ENCODE measurements at regions not wholly inside any gene's neighbourhood (a gene's known extent, or its start where the extent isn't known, plus 50 kb on each side); places are given as distances from the start of the nearest gene placed in this dataset.

DNA sequence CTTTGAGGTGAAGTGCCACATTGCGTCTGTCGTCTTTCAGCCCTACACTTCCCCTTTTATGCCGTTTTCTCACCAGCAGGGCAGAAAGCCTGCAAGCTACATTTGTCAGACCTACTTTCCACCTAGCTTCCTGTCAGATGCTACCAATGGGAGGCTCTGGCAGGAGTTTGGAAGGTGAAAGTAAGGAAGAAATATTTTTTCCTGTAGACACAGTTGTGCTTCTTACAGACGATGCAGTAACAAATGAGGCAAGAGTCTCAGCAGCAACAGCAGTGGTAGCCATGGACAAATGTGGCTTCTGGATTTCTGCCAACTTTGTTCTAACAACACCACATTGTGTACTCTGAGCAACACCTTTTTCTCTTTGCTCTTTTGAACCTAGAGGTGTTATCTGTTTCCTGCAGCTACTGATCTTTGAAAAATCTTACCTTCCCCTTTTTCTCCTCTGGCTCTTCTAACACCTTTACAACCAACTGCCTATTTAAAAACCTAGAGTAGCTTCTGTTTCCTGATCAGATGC, 70.6 kb upstream of the STT3B start:
- no TSS peak for BruUV-seq (replicated peaks)
- Histone ChIP-seq H3K4me3 (replicated peaks in 1 of 3; ENCODE audit: insufficient read depth in 1 of 3, low read depth in 1 of 3, low read length in 3 of 3) (no peak overlapping the region), H3K9ac (replicated peaks; ENCODE audit: extremely low read depth, insufficient read depth, low read length) (no peak overlapping the region), H3K9me3 (replicated peaks; ENCODE audit: control insufficient read depth, insufficient read depth, low read length) (no peaks in the 10 kb centered on the region), H4K20me1 (replicated peaks; ENCODE audit: control insufficient read depth, extremely low read depth, insufficient read depth, low read length) (no peaks in the 10 kb centered on the region), H3K27me3 (ENCODE audit: control insufficient read depth in 2 of 2, insufficient read depth in 2 of 2, low read length in 2 of 2) (peaks cover 9 to 12% of the 10 kb centered on the region in 2 experiments), H3K36me3 (ENCODE audit: control insufficient read depth in 2 of 2, extremely low read depth in 1 of 2, insufficient read depth in 2 of 2, low read length in 2 of 2) (no peaks in the 10 kb centered on the region), H3K4me1 (ENCODE audit: control insufficient read depth, extremely low read depth, insufficient read depth, low read length) (no peaks in the 10 kb centered on the region), H3K79me2 (ENCODE audit: control insufficient read depth, insufficient read depth, low read length) (no peaks in the 10 kb centered on the region), H3K4me2 (ENCODE audit: insufficient read depth, low read length) (no peak overlapping the region), H3K9me1 (replicated peaks; ENCODE audit: control insufficient read depth, extremely low read depth, insufficient read depth, low read length) (no peaks in the 10 kb centered on the region), H2AFZ (ENCODE audit: low read depth, low read length) (no peak overlapping the region), H3K27ac (ENCODE audit: insufficient read depth, low read depth, low read length) (no peak overlapping the region)
- dilution Hi-C loops (cut with MboI; ENCODE audit: extremely low pct_ligation_motif_present, low sequenced_read_pairs) = no loop called here
- FAIRE-seq (no peak), DNase-seq (ENCODE audit: low read depth, low spot score) (peak; percentile 40)
- POLR2A ChIA-PET = no interaction called here
- intact Hi-C loops (cut with micrococcal nuclease) = no loop called here
- TF ChIP-seq CTCF (IDR thresholded peaks at IDR 0.05; ENCODE audit: extremely low read depth in 1 of 2, insufficient read depth in 1 of 2, low read depth in 1 of 2, low read length in 2 of 2) (no peak), JUN (IDR thresholded peaks at IDR 0.05; ENCODE audit: borderline replicate concordance, insufficient read depth, insufficient read length, low read depth) (no peak)
- CTCF ChIA-PET = interaction anchor here (0.7 kb wide), 1 partner anchor 12 kb away, joined by 4 read pairs; no protein-coding TSS in a partner anchor

GRCh38 chr3:31465999-31466398, 66.7 kb upstream of the STT3B start:
- H3K9me1 ChIP-seq (replicated peaks; ENCODE audit: control insufficient read depth, extremely low read depth, insufficient read depth, low read length) = no peaks in the 10 kb centered on the region
- CTCF ChIA-PET = no interaction called here
- H4K20me1 ChIP-seq (replicated peaks; ENCODE audit: control insufficient read depth, extremely low read depth, insufficient read depth, low read length) = no peaks in the 10 kb centered on the region
- no peak overlapping the region for H3K27ac ChIP-seq (ENCODE audit: insufficient read depth, low read depth, low read length)
- peaks cover 4 to 11% of the 10 kb centered on the region in 2 experiments for H3K27me3 ChIP-seq (ENCODE audit: control insufficient read depth in 2 of 2, insufficient read depth in 2 of 2, low read length in 2 of 2)
- BruUV-seq (replicated peaks) = no TSS peak
- H2AFZ ChIP-seq (ENCODE audit: low read depth, low read length) = no peak overlapping the region
- DNase-seq (ENCODE audit: low read depth, low spot score) (no peak), FAIRE-seq (no peak)
- no peak overlapping the region for H3K4me2 ChIP-seq (ENCODE audit: insufficient read depth, low read length)
- H3K9ac ChIP-seq (replicated peaks; ENCODE audit: extremely low read depth, insufficient read depth, low read length) = no peak overlapping the region
- intact Hi-C loops (cut with micrococcal nuclease) (no loop called here), dilution Hi-C loops (cut with MboI; ENCODE audit: extremely low pct_ligation_motif_present, low sequenced_read_pairs) (no loop called here)
- H3K79me2 ChIP-seq (ENCODE audit: control insufficient read depth, insufficient read depth, low read length) = no peaks in the 10 kb centered on the region
- H3K36me3 ChIP-seq (ENCODE audit: control insufficient read depth in 2 of 2, extremely low read depth in 1 of 2, insufficient read depth in 2 of 2, low read length in 2 of 2) = no peaks in the 10 kb centered on the region
- no peaks in the 10 kb centered on the region for H3K9me3 ChIP-seq (replicated peaks; ENCODE audit: control insufficient read depth, insufficient read depth, low read length)
- no peak overlapping the region for H3K4me3 ChIP-seq (replicated peaks in 1 of 3; ENCODE audit: insufficient read depth in 1 of 3, low read depth in 1 of 3, low read length in 3 of 3)
- H3K4me1 ChIP-seq (ENCODE audit: control insufficient read depth, extremely low read depth, insufficient read depth, low read length) = no peaks in the 10 kb centered on the region
- TF ChIP-seq MYC (IDR thresholded peaks at IDR 0.05; ENCODE audit: low read depth, low read length) = no peak
- no peak for TF ChIP-seq EZH2 (IDR thresholded peaks at IDR 0.05; ENCODE audit: borderline replicate concordance, low read depth, low read length, severe bottlenecking)
- TF ChIP-seq POLR2A (IDR thresholded peaks at IDR 0.05; ENCODE audit: low read depth, low read length) = no peak
- no peak for TF ChIP-seq CTCF (IDR thresholded peaks at IDR 0.05; ENCODE audit: extremely low read depth in 1 of 2, insufficient read depth in 1 of 2, low read depth in 1 of 2, low read length in 2 of 2)
- TF ChIP-seq MAX (IDR thresholded peaks at IDR 0.05; ENCODE audit: insufficient read depth, insufficient read length) = no peak
- no peak for TF ChIP-seq GATA2 (IDR thresholded peaks at IDR 0.05; ENCODE audit: insufficient read depth, insufficient read length, low read depth, low read length)
- POLR2A ChIA-PET = no interaction called here

All from endothelial cell of umbilical vein (primary cell).